ENCODE measurements at regions not wholly inside any gene's neighbourhood (a gene's known extent, or its start where the extent isn't known, plus 50 kb on each side); places are given as distances from the start of the nearest gene placed in this dataset.

GRCh38 chr21:15257646-15258045 is 192.8 kb upstream of the NRIP1 start:
- H3K27me3 ChIP-seq: no peaks in the 10 kb centered on the region
- no peaks in the 10 kb centered on the region for H3K4me1 ChIP-seq
- H3K36me3 ChIP-seq: no peaks in the 10 kb centered on the region
- TF ChIP-seq EP300 (IDR thresholded peaks at IDR 0.05) (no peak), POLR2AphosphoS5 (IDR thresholded peaks at IDR 0.05) (no peak), POLR2A (IDR thresholded peaks at IDR 0.05) (no peak), CTCF (IDR thresholded peaks at IDR 0.05) (no peak)
- no peak for ATAC-seq
- no peak overlapping the region for H3K27ac ChIP-seq
- no peak overlapping the region for H3K4me3 ChIP-seq
- H3K9me3 ChIP-seq: no peaks in the 10 kb centered on the region
- 71 to 87% methylated on average over 4 of the region's 4 CpGs for WGBS, 2 donors (ENCODE audit: low coverage in 1 of 2)

GRCh38 chr21:15259824-15260223 is 195.0 kb upstream of the NRIP1 start:
- Histone ChIP-seq H3K4me1 (no peaks in the 10 kb centered on the region), H3K4me3 (no peak overlapping the region), H3K27me3 (no peaks in the 10 kb centered on the region), H3K36me3 (no peaks in the 10 kb centered on the region), H3K27ac (no peak overlapping the region), H3K9me3 (no peaks in the 10 kb centered on the region)
- no peak for TF ChIP-seq POLR2A (IDR thresholded peaks at IDR 0.05)
- TF ChIP-seq POLR2AphosphoS5 (IDR thresholded peaks at IDR 0.05): no peak
- TF ChIP-seq EP300 (IDR thresholded peaks at IDR 0.05): no peak
- no peak for TF ChIP-seq CTCF (IDR thresholded peaks at IDR 0.05)
- 100% methylated on average over 1 of the region's 1 CpG for WGBS, 2 donors (ENCODE audit: low coverage in 1 of 2)
- ATAC-seq: no peak

GRCh38 chr21:15260604-15261003 is 195.8 kb upstream of the NRIP1 start:
- Histone ChIP-seq H3K36me3 (no peaks in the 10 kb centered on the region), H3K27me3 (no peaks in the 10 kb centered on the region), H3K9me3 (no peaks in the 10 kb centered on the region), H3K4me1 (no peaks in the 10 kb centered on the region), H3K4me3 (no peak overlapping the region), H3K27ac (no peak overlapping the region)
- TF ChIP-seq POLR2AphosphoS5 (IDR thresholded peaks at IDR 0.05) (no peak), CTCF (IDR thresholded peaks at IDR 0.05) (no peak), EP300 (IDR thresholded peaks at IDR 0.05) (no peak), POLR2A (IDR thresholded peaks at IDR 0.05) (no peak)
- WGBS, 2 donors (ENCODE audit: low coverage in 1 of 2): 89 to 94% methylated on average over 4 of the region's 4 CpGs
- ATAC-seq: no peak

- Histone ChIP-seq H3K4me3 (no peak overlapping the region), H3K36me3 (no peaks in the 10 kb centered on the region), H3K9me3 (no peaks in the 10 kb centered on the region), H3K27me3 (no peaks in the 10 kb centered on the region), H3K4me1 (no peaks in the 10 kb centered on the region), H3K27ac (no peak overlapping the region)
- TF ChIP-seq POLR2A (IDR thresholded peaks at IDR 0.05): no peak
- TF ChIP-seq CTCF (IDR thresholded peaks at IDR 0.05): no peak
- no peak for TF ChIP-seq POLR2AphosphoS5 (IDR thresholded peaks at IDR 0.05)
- TF ChIP-seq EP300 (IDR thresholded peaks at IDR 0.05): no peak
- no peak for ATAC-seq
- 63 to 86% methylated on average over 1 of the region's 2 CpGs for WGBS, 2 donors (ENCODE audit: low coverage in 1 of 2)
Observed at GRCh38 chr21:15264084-15264665, 199.4 kb upstream of the NRIP1 start.

GRCh38 chr21:15272171-15272570 is 207.4 kb upstream of the NRIP1 start:
- TF ChIP-seq EP300 (IDR thresholded peaks at IDR 0.05) (no peak), POLR2AphosphoS5 (IDR thresholded peaks at IDR 0.05) (no peak), CTCF (IDR thresholded peaks at IDR 0.05) (no peak), POLR2A (IDR thresholded peaks at IDR 0.05) (no peak)
- no peaks in the 10 kb centered on the region for H3K4me1 ChIP-seq
- WGBS, 2 donors (ENCODE audit: low coverage in 1 of 2): 81 to 85% methylated on average over 3 to 4 of the region's 4 CpGs
- no peak overlapping the region for H3K27ac ChIP-seq
- H3K9me3 ChIP-seq: no peaks in the 10 kb centered on the region
- ATAC-seq: no peak
- no peaks in the 10 kb centered on the region for H3K27me3 ChIP-seq
- no peak overlapping the region for H3K4me3 ChIP-seq
- no peaks in the 10 kb centered on the region for H3K36me3 ChIP-seq
